SK-N-SH treated with all-trans-retinoic acid at 6 μM for 48 hours (cell line): ENCODE measurements at regions not wholly inside any gene's neighbourhood (a gene's known extent, or its start where the extent isn't known, plus 50 kb on each side); places are given as distances from the start of the nearest gene placed in this dataset.

Experiments used
- PATZ1 ChIP-seq: fragments of 250-450 bp; sonication (Bioruptor Pico); IDR thresholded peaks from 2 replicates; pipeline ENCODE4 v1.8.0; 2020; ENCODE audit warnings: mild to moderate bottlenecking, moderate library complexity, borderline replicate concordance
- SNAI2 ChIP-seq: fragments of 250-450 bp; sonication (Bioruptor Pico); IDR thresholded peaks from 2 replicates; pipeline ENCODE4 v1.5.0; 2020; ENCODE audit warnings: mild to moderate bottlenecking, moderate library complexity
- ZFP30 ChIP-seq: fragments of 450-650 bp; formaldehyde crosslinking; IDR thresholded peaks from 2 replicates; pipeline ENCODE4 v1.5.0; 2022; ENCODE audit warnings: mild to moderate bottlenecking, moderate library complexity

GRCh38 chr2:118265873-118266455 is 177.7 kb downstream of the INSIG2 start:
- no peak for TF ChIP-seq PATZ1 (CRISPR knock-in tag)
- TF ChIP-seq SNAI2 (CRISPR knock-in tag): no peak
- TF ChIP-seq ZFP30 (CRISPR knock-in tag): no peak
